PC-9 (cell line): ENCODE measurements at regions not wholly inside any gene's neighbourhood (a gene's known extent, or its start where the extent isn't known, plus 50 kb on each side); places are given as distances from the start of the nearest gene placed in this dataset.

Source experiments
- BruUV-seq: library from RNA; stranded (reverse); fragments of 400-500 nt; replicated peaks from 2 replicates; lab custom pipeline; 2021; lab: Mats Ljungman, UMichigan
- CTCF ChIA-PET: fragments of 300-600 bp; sonication (Branson Sonifier 250); formaldehyde crosslinking; loops from one replicate; lab custom pipeline; 2022; ENCODE audit warnings: antibody characterized with exemption; lab: Charles Lee
- POLR2A ChIA-PET: fragments of 300-600 bp; sonication (Branson Sonifier 250); formaldehyde crosslinking; loops from one replicate; lab custom pipeline; 2022; ENCODE audit warnings: antibody characterized with exemption; ENCODE audit not compliant: unreplicated experiment; lab: Charles Lee
- DNase-seq, 2 experiments: peaks; one replicate each; pipeline versions ENCODE4 v3.0.0 to v3.0.0-alpha.2; 2015 to 2022; ENCODE audit warnings: mixed read lengths in 1 of 2
- H2AFZ ChIP-seq: fragments of 200-600 bp; sonication (generic); 2 replicates; pipeline ENCODE4 v1.8.1; 2017; ENCODE audit warnings: antibody characterized with exemption
- H3F3A ChIP-seq: fragments of 200-600 bp; sonication (generic); 2 replicates; pipeline ENCODE4 v1.8.1; 2017; ENCODE audit warnings: antibody characterized with exemption, mild to moderate bottlenecking, low read depth; ENCODE audit not compliant: insufficient read depth
- H3K27ac ChIP-seq: fragments of 200-600 bp; sonication (generic); 2 replicates; pipeline ENCODE4 v1.6.1; 2016; ENCODE audit warnings: mixed run types
- H3K27me3 ChIP-seq: fragments of 200-600 bp; sonication (generic); 2 replicates; pipeline ENCODE4 v1.6.1; 2016; ENCODE audit warnings: low read depth, mixed run types; ENCODE audit not compliant: insufficient read depth
- H3K36me3 ChIP-seq: fragments of 200-600 bp; sonication (generic); 2 replicates; pipeline ENCODE4 v1.6.1; 2016; ENCODE audit warnings: low read depth, mixed run types
- H3K4me1 ChIP-seq: fragments of 200-600 bp; sonication (generic); replicated peaks from 2 replicates; pipeline ENCODE4 v1.6.1; 2016; ENCODE audit warnings: mixed run types; ENCODE audit not compliant: insufficient read depth
- H3K4me2 ChIP-seq: fragments of 200-600 bp; sonication (generic); 2 replicates; pipeline ENCODE4 v1.6.1; 2017; ENCODE audit warnings: mixed run types
- H3K4me3 ChIP-seq: fragments of 200-600 bp; sonication (generic); 2 replicates; pipeline ENCODE4 v1.6.1; 2016; ENCODE audit warnings: mixed run types
- H3K79me2 ChIP-seq: fragments of 200-600 bp; sonication (generic); 2 replicates; pipeline ENCODE4 v1.6.1; 2017; ENCODE audit warnings: low read depth, mixed run types
- H3K9me2 ChIP-seq: fragments of 200-600 bp; sonication (generic); 2 replicates; pipeline ENCODE4 v1.8.1; 2017; ENCODE audit warnings: mild to moderate bottlenecking; ENCODE audit not compliant: insufficient read depth
- H3K9me3 ChIP-seq: fragments of 200-600 bp; sonication (generic); 2 replicates; pipeline ENCODE4 v1.8.1; 2016; ENCODE audit warnings: low read depth; ENCODE audit not compliant: insufficient read depth
- H4K20me1 ChIP-seq: fragments of 200-600 bp; sonication (generic); 2 replicates; pipeline ENCODE4 v1.8.1; 2017; ENCODE audit not compliant: insufficient read depth
- CTCF ChIP-seq: fragments of 200-600 bp; sonication (generic); conservative IDR thresholded peaks from 2 replicates; pipeline ENCODE4 v1.6.1; 2017; ENCODE audit warnings: mixed run types, antibody characterized with exemption, mild to moderate bottlenecking, moderate library complexity
- EZH2 ChIP-seq: fragments of 200-600 bp; sonication (generic); IDR thresholded peaks from 2 replicates; pipeline ENCODE4 v1.8.0; 2017; ENCODE audit warnings: antibody characterized with exemption, low read depth
- intact Hi-C: fragments of 100-400 bp; cut with micrococcal nuclease; formaldehyde crosslinking; loops from one replicate; pipeline ENCODE4 v1.10.0; 2022; ENCODE audit not compliant: unreplicated experiment

- Histone ChIP-seq H3K4me1 (no peaks in the 10 kb centered on the region), H4K20me1 (no peaks in the 10 kb centered on the region), H3K79me2 (no peaks in the 10 kb centered on the region), H3K36me3 (no peaks in the 10 kb centered on the region), H3K9me3 (no peaks in the 10 kb centered on the region), H3K4me3 (no peak overlapping the region), H3K9me2 (0 out of 2 replicates have a peak, but pooled peaks cover 3% of the 10 kb centered on the region), H3K27me3 (no peaks in the 10 kb centered on the region), H2AFZ (no peak overlapping the region), H3F3A (no peaks in the 10 kb centered on the region), H3K4me2 (no peak overlapping the region), H3K27ac (no peak overlapping the region)
- ChIA-PET POLR2A (no interaction called here), CTCF (no interaction called here)
- BruUV-seq = no TSS peak
- TF ChIP-seq EZH2 (no peak), CTCF (no peak)
- intact Hi-C loops = no loop called here
- no peak for DNase-seq
These were observed 723.9 kb downstream of the KHDRBS2 start for GRCh38 chr6:61562098-61562497.

- ChIA-PET CTCF (no interaction called here), POLR2A (no interaction called here)
- Histone ChIP-seq H3K36me3 (no peaks in the 10 kb centered on the region), H3K9me3 (no peaks in the 10 kb centered on the region), H3K27me3 (no peaks in the 10 kb centered on the region), H3K9me2 (no peaks in the 10 kb centered on the region), H3K79me2 (no peaks in the 10 kb centered on the region), H3K4me1 (no peaks in the 10 kb centered on the region), H3K4me2 (no peak overlapping the region), H4K20me1 (no peaks in the 10 kb centered on the region), H3K4me3 (no peak overlapping the region), H2AFZ (no peak overlapping the region), H3K27ac (no peak overlapping the region), H3F3A (no peaks in the 10 kb centered on the region)
- TF ChIP-seq EZH2 (no peak), CTCF (no peak)
- BruUV-seq = no TSS peak
- intact Hi-C loops = no loop called here
- no peak for DNase-seq
These were observed 727.2 kb downstream of the KHDRBS2 start for GRCh38 chr6:61558796-61559195.

DNA sequence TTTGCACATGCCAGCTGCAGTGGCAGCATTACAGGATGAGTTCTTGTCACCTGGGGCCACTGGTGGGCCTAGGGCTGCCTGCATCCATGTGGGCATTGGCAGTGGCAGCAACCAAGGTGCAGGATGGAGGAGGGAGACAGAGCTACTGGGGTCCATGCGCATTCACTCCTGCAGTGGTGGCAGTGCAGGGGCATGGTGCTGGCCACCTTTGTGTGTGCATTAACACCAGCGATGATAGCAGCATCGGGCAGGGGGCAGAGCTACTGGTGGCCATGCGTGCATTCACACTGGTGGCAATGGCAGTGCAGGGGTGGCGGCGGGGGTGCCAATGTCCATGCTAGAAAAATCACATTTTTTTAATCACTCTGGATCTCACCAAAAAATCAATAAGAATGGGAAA, 730.0 kb downstream of the KHDRBS2 start:
- no peak overlapping the region for H3K4me2 ChIP-seq
- DNase-seq = no peak
- intact Hi-C loops = no loop called here
- no peak overlapping the region for H2AFZ ChIP-seq
- no TSS peak for BruUV-seq
- no peaks in the 10 kb centered on the region for H3K79me2 ChIP-seq
- no peaks in the 10 kb centered on the region for H4K20me1 ChIP-seq
- ChIA-PET CTCF (no interaction called here), POLR2A (no interaction called here)
- H3K4me1 ChIP-seq = no peaks in the 10 kb centered on the region
- TF ChIP-seq EZH2 (no peak), CTCF (no peak)
- H3K27ac ChIP-seq = no peak overlapping the region
- H3K9me3 ChIP-seq = no peaks in the 10 kb centered on the region
- H3K36me3 ChIP-seq = no peaks in the 10 kb centered on the region
- no peaks in the 10 kb centered on the region for H3K9me2 ChIP-seq
- no peaks in the 10 kb centered on the region for H3F3A ChIP-seq
- no peaks in the 10 kb centered on the region for H3K27me3 ChIP-seq
- no peak overlapping the region for H3K4me3 ChIP-seq
